Ramos (cell line): ENCODE measurements at regions not wholly inside any gene's neighbourhood (a gene's known extent, or its start where the extent isn't known, plus 50 kb on each side); places are given as distances from the start of the nearest gene placed in this dataset.

Experiments
- in situ Hi-C: fragments of 300-500 bp; cut with MboI; formaldehyde crosslinking; loops from one replicate; pipeline ENCODE4 v1.14.3; 2022; ENCODE audit warnings: low sequenced_read_pairs; ENCODE audit not compliant: unreplicated experiment

DNA sequence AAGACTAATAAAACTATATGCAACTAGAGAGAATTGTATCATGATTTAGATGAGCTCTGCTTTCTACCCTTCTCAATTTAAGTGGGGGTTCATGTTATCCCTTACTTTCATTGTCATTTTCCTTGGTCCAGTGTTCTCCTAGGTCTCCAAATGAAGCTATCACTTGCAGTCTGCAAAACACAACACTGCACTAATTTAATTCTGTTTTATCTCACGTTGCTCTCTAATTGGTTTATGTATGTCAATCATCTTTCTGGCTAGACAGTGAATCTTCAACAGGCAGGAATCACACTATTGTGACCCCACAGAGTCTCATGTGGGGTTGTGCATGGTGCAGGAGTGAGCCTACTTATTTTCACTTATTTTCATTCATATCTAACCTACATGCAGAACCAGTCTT lies 348.3 kb upstream of the SYT4 start:
- in situ Hi-C loops, result no loop called here

DNA sequence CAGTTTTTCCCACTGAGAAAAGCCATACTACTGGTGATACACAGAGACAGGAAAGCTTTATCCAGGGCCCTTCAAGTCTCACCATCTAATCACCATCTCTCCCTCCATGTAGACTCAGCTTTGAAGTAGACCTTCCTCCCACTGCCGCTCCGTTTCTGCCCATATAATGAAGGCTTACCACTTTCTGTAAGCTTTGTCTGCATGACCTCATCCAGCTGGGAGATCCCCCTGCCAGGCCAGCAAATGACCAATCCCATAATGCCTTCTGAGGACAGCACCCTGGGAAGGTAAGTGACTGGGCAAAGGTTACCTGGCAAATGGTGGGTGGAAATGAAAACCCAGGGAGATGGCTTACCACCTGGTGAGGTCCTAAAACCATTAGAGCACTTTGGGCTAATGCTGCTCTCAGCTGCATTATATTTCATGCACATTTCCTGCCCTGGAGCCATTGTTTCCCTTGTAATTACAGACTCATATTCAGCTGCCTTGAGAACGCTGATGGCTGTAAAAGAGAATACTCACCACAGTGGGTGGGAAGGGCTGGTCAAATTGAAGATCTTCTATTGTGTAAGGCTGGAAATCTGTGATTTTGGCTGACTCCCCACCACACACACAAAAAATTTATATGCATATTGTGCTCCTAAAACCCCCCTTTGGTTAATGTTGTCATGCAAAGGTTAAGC lies 350.7 kb upstream of the SYT4 start:
- in situ Hi-C loops, result no loop called here

DNA sequence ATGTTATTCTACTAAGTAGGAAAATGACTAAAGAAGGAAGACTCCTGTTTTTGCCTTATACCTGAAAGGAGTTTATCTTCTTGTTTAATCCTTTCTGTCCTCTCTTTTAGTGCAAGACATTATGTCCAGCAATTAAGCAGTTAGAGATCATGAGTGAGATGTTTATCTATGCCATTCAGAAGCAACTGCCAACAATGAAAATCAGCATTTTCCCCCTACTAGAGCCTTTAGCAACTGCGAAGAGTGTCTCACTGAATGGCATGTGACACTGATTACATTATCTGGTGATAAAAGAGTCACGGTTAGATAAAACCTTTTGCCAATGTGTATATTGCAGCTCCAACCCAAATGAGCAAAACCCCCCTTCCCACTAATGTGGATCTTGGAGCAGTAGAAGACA lies 357.7 kb upstream of the SYT4 start:
- in situ Hi-C loops, result no loop called here

DNA sequence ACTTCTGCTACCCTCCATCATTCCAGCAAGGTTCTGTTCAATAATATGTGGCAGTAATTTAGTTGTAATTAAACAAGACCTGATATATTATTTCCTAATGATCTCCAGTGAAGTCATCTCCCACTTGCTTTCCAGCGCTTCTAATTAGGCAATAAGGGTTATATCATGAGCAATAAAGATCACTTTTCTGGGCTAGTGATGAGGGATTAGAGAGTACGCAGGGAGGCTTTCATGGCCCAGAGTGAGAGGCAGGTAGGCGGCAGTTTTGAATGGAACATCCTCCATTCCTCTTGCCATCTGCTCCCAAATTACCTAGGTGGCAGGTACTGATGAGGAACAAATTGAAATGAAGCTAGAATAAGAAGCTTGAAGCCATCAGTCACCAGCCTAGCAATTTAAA lies 358.1 kb upstream of the SYT4 start:
- in situ Hi-C loops, result no loop called here

DNA sequence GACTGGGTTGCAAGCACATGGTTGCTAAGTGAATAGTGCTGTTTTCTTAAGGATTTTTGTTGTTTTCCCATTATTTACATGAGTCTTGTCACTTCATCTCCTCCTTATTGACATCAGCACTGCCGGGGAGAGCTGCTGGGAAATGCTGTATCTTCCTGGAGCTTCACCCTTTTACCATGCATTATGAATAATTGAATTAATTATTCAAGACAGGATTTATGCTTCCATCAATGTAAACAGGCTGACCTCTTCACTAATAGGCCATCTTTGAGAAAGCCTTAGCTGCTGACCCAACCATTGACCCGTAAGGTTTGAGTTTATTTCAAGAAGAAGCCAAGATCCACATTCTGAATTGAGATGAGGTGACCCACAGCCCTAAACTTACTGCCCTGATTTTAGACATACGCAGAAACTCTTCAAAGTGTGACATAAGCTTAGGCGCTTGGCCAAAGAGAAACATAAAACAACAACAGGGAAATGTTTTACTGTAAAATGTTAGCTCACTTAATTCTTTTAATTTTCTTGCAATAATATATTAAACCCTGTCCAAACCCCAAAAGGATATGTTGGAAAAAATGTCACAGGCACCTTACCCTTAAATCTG lies 365.5 kb upstream of the SYT4 start:
- in situ Hi-C loops, result no loop called here

DNA sequence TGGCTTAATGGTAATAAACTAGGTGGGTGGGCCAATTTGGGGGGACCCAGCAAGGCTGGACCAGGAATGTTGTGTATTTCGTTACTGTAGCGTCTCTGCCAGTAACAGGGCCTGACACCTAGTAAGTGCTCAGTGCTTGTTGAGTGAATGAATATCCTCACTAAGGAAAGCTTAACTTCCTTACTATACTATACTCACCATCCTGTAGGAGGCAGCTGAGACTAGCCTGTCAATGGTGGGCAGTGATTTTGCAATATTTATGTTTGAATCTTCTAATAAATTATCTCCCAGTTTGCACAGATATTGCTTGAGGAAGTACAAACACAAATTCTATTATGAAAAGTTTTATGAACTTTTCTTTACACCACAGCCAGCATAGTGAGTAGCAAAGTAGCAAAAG lies 370.7 kb upstream of the SYT4 start:
- in situ Hi-C loops, result no loop called here

DNA sequence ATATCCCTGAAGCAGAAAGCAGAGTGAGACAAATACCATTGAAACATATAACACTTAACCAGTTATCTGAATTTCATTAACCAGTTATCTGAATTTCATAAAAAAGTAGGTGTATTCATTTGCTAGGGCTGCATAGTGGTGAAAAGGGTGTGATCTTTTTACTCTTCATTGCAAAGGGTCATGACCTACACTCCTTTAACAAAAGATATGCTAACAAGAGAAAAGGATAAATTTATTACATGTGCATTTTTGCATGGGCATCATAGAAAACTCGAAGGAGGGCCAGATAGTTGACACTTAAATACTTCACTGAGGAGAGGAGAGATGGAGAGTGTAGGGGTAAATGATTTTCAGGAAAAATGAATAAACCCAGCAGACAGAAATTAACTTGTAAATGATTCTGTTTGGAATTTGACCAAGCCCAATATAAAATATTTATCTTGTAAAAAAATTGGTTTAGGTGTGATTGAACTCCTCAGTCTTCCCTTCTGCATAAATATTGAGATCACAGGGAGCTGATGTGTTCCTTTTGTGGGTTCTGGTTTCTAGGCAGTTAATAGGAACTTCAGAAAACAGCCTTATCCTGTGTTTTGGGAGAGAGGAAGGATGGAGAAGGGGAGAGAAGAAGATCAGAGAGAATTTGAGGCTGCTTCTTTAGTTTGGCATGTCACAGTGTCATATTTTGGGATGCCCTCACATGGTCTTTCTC lies 372.5 kb upstream of the SYT4 start:
- in situ Hi-C loops, result no loop called here

DNA sequence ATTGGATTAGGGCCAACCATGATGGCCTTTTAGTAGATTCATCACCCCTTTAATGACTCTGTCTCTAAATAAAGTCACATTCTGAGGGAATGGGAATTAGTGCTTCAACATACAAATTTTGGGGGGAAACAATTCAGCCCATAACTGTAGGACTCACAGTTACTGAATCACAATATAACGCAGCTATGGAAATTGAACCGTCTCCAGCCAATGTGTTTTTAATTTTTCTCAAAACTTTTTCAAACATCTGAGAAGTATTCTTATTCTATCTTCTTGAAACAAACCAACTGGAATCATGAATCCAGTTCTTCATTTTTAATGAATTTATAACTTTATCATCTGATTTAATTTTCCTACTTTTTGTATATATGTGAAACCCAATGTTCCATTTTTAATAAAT lies 373.1 kb upstream of the SYT4 start:
- in situ Hi-C loops, result no loop called here

DNA sequence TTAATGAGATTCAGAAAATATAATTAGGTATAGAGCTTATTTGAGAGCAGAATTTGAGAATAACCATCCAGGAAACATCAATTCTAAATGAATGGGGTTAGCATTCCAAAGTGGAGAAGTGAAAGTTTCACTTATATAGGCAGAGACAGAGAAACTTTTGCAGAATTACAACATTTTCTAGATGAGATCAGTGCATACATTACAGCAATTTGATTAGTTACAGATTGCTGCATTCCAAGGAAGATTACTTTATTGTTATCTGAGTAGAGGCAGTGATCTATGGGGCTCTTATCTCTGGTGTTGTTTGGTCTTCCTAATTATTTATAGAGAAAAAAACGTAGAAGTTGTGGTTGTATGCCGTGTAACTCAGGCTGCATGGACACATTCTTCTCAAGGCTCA lies 373.8 kb upstream of the SYT4 start:
- in situ Hi-C loops, result no loop called here

DNA sequence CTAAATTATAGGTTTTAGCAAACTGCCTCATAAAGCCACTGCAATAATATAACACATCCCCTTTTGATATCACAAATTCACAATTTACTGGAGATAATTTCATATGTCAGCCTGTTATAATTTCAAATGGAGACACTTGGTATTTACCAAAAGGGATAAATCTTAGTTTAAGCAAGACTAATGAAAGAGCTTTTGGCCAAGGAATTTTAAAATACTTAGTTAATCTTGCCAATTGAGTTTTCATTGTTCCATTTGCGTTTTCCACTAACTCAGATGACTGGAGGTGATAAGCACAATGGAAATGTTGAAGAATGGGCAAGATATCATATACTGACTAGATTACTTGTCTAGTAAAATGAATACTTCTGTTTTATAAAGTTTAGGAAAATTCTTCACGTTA lies 379.3 kb upstream of the SYT4 start:
- in situ Hi-C loops, result no loop called here

DNA sequence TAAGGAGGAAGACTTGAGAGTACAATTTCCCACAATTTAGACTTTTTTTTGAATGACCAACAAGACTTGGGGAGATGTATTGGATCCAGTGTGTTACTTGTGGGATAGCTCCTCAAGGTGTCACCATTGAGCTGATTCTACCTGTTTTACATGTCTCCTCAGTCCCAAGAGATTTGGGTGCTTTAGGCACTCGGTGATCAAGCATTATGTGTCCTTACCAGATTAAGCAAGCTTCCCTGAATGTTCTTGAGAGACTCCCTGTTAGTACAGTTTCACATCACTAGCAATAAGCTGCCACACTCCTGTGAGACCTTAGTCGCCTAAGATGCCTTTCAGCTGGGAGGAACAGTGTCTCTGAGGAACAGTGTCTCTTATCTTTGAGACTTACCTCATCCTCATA lies 384.3 kb upstream of the SYT4 start:
- in situ Hi-C loops, result no loop called here

DNA sequence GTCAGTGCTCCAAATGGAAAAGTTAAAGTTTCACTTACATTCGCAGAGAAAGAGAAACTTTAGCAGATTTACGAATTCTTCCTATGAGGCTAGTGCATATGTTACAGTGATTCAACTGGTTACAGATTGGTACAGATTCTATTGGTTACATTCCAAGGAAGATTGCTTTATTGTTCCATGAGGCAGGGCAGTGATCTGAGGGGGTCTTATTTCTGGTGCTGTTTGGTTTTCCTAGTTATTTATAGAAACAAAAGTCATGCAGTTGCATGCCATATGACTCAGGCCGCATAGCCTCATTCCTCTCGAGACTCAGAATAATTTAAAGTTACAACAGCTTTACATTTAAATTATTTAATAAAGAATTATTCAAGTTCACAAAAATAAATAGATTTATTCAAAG lies 385.4 kb upstream of the SYT4 start:
- in situ Hi-C loops, result no loop called here

DNA sequence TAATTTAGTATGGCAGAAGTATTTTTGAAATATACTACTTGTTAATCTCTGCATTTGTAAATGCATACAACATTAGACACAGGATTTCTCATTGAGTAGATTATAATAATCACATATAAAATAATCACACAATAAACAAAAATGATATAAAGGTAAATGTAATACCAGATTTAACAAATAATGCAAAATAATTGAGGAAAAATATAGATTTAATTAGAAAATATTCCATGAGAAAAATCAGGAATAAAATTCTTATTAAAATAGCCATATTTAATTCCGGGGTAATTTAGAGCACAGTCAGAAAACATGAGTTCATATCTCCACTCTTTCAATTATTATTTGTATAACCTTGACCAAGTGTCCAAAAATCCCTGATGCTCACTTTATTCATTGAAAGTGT lies 385.9 kb upstream of the SYT4 start:
- in situ Hi-C loops, result no loop called here

DNA sequence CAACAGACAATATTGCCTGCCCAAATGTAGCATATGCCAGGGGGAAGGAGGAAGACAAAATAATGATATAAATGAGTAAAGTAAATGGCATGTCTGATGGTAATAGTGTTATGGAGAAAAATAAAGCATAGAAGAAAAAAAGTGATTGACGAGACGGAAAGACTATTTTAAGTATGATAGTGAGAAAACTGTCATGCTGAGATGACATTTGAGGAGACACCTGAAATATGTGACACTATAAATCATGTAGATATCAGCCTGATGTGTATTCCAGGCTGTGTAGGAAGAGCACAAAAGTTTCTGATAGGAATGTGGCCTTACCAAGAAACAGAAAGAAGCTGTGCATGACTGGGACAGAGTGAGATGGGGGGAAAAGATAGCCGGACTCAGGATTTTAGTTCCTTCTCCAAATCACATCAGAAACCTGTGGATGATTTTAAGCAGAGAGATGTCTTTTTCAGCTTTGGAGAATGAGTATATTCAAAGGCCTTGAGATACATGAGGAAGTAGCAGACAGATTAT lies 387.3 kb upstream of the SYT4 start:
- in situ Hi-C loops, result no loop called here

DNA sequence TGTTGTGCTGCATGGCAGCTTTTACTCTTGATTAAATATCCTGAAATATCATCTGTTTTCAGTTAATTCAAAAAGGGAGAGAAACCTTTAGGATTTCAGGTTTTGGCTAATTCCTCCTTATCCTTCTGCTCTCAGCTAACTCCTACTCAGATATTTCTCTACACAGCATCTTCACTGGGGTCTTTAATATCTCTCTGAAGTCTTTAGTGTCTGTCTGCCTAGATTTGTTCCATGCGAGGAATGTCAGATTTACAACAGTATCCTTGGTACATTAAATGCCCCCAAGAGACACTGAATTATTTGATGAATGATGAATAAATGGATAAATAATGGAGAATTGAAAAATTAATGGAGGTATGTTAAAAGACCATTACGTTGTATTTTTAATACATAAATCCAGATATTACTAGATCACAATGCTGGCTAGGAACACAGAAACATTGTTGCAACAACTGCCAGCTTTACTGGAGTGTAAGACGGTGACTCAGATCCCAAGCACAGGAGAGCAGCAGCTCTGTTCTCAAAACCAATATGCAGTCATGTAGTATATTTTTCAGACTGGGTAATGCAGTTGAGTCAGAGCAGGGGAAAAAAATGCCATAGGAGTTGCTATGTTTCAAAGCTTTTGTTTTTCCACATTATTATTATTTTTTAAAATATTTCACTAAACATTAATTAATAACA lies 388.0 kb upstream of the SYT4 start:
- in situ Hi-C loops, result no loop called here

DNA sequence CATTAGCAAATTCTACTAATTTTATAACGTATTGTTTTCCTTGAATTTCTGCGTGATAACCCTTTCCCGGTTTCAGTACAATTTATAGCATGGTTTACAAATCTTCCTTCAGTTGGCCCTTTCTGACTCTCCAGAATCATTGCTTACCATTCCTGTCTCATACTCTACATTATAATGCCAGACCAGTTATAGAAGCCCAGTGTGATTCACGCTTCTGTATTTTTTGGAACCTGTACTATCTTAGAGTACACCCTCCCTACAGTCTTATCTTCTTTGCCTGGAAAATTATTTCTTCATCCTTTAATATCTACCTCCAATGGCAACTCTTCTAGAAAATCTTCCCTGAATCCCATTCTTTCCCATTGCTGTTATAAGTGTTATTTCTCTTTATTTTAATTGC lies 391.6 kb upstream of the SYT4 start:
- in situ Hi-C loops, result no loop called here

DNA sequence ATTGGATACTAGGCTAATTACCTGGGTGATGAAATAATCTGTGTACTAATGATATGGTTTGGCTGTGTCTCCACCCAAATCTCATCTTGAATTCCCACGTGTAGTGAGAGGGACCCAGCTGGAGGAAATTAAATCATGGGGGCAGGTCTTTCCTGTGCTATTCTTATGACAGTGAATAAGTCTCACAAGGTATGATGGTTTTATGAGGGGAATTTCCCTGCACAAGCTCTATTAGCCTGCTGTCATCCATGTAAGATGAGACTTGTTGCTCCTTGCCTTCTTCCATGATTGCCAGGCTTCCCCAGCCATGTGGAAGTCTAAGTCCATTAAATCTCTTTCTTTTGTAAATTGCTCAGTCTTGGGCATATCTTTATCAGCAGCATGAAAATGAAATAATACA lies 394.1 kb upstream of the SYT4 start:
- in situ Hi-C loops, result no loop called here

DNA sequence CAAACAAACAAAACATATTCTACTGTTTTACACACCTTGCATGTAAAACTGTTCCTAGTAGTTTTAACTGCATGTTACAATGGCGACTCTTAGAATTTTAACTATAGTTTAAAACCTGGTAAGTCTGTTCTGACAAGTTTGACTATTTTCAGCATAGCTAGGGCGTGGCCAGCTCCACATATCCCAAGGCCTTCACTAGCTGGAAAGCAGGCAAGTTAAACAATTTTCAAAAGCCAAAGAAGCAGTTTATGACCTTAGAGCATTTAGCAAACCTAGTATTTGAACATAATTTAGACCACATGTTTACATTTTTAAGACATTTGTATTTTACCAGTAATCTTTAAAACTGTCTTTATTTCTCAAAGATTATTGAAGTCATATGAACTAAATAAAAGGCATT lies 402.8 kb upstream of the SYT4 start:
- in situ Hi-C loops, result no loop called here

DNA sequence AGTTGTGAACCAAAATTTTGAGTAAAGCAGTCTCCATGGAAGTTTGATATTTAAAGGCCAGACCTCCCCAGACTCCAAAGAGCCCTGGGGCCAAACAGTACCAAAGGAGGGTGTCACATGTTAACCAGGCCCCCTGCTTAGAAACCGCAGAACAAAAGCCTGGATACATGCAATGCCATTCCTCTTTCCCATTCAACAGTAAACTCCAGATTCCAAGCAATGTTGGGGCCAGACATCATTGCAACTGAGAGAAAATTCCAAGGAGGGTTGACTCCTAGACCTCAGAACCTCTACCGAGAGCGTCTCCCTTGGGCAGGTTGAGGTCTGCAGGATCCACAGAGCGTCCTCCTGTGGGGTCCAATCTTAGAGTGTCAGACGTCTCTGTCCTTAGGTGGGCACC lies 404.4 kb upstream of the SYT4 start:
- in situ Hi-C loops, result no loop called here

DNA sequence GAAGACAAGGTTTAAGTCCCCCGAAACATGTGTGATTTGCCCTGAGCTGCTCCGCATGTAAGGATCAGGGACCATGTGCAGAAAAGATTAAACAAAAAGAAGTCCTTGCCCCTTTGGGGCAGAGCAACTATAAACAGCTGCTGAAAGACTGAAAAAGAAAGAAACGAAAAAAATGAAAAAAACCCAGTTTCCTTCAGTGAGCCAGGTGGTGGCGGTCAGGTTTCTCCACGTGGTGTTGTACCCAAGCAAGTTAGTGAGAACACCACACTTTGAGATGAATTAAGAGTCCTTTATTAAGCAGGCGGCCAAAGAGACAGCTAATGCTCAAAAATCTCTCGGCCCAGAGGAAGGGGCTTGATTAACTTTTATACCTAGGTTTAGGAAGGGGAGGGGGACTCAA lies 404.9 kb upstream of the SYT4 start:
- in situ Hi-C loops, result no loop called here

DNA sequence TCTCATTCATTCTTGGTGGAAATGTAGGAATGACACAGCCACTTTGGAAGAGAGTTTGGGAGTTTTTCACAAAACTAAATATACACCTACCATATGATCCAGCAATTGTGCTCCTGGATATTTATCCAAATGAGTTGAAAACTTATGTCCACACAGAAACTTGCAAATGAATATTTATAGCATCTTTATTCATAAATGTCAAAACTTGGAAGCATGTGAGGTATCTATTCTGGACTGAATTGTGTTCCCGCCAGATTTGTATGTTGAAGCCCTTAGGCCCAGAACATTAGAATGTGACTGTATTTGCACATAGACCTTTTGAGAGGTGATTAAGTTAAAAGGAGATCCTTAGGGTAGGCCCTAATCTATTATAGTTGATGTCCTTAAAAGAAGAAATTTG lies 409.4 kb upstream of the SYT4 start:
- in situ Hi-C loops, result no loop called here
